SJCRH30 (cell line): ENCODE measurements at regions not wholly inside any gene's neighbourhood (a gene's known extent, or its start where the extent isn't known, plus 50 kb on each side); places are given as distances from the start of the nearest gene placed in this dataset.
"Not testable (repeated sequence)": the region's sequence is repeated elsewhere in the genome, so short reads cannot be mapped to it uniquely, and the experiment has no call there.

Experiments
- DNase-seq, 2 experiments: peaks; one replicate each; pipeline ENCODE4 v3.0.0-alpha.2; 2015 to 2020
- H3K27ac ChIP-seq: fragments of 250-450 bp; sonication (Bioruptor Pico); 2 replicates; pipeline ENCODE4 v1.5.1; 2020; ENCODE audit warnings: mild to moderate bottlenecking, moderate library complexity
- H3K27me3 ChIP-seq: fragments of 250-450 bp; sonication (Bioruptor Pico); 2 replicates; pipeline ENCODE4 v1.5.1; 2020; ENCODE audit warnings: mild to moderate bottlenecking, moderate library complexity
- H3K36me3 ChIP-seq: fragments of 250-450 bp; sonication (Bioruptor Pico); 2 replicates; pipeline ENCODE4 v1.5.1; 2020; ENCODE audit warnings: mild to moderate bottlenecking, moderate library complexity
- H3K4me1 ChIP-seq: fragments of 250-450 bp; sonication (Bioruptor Pico); 2 replicates; pipeline ENCODE4 v1.5.1; 2020; ENCODE audit warnings: mild to moderate bottlenecking, moderate library complexity
- H3K4me3 ChIP-seq: fragments of 250-450 bp; sonication (Bioruptor Pico); 2 replicates; pipeline ENCODE4 v1.5.1; 2020; ENCODE audit warnings: mild to moderate bottlenecking, moderate library complexity
- H3K9me3 ChIP-seq: fragments of 250-450 bp; sonication (Bioruptor Pico); replicated peaks from 2 replicates; pipeline ENCODE4 v1.5.1; 2020; ENCODE audit warnings: mild to moderate bottlenecking, moderate library complexity

DNA sequence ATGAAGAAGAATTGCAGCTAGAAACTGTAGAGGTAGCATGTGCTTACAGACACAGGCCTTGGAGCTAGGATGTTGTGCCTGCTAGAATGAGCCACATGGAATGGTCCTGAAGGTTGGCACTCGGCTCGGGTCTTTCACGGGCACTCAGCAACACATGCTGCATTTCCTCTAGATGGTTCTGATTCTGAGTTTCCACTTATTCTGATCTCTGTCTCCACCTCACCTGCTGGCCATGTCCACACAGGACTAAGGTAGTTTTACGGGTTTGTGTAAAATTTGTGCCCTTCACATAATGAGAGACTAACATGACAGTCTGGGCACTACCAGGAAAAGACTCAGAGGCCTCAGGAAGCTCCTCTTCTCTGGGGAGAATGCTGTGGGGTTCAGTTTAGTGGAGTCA lies 444.8 kb upstream of the MKI67 start:
- Histone ChIP-seq H3K36me3 (no peaks in the 10 kb centered on the region), H3K27me3 (no peaks in the 10 kb centered on the region), H3K27ac (no peak overlapping the region), H3K4me3 (no peak overlapping the region), H3K9me3 (no peaks in the 10 kb centered on the region), H3K4me1 (0 out of 2 replicates have a peak, but pooled peaks cover 2% of the 10 kb centered on the region)
- no peak for DNase-seq

GRCh38 chr10:128571745-128572144 lies 445.5 kb upstream of the MKI67 start:
- Histone ChIP-seq H3K4me1 (0 out of 2 replicates have a peak, but pooled peaks cover 2% of the 10 kb centered on the region), H3K27ac (no peak overlapping the region)

GRCh38 chr10:128572696-128573095 lies 446.5 kb upstream of the MKI67 start:
- no peak overlapping the region for H3K27ac ChIP-seq
- no peaks in the 10 kb centered on the region for H3K36me3 ChIP-seq
- DNase-seq, result no peak
- H3K27me3 ChIP-seq, result no peaks in the 10 kb centered on the region
- H3K9me3 ChIP-seq, result no peaks in the 10 kb centered on the region
- H3K4me1 ChIP-seq, result 0 out of 2 replicates have a peak, but pooled peaks cover 2% of the 10 kb centered on the region
- H3K4me3 ChIP-seq, result no peak overlapping the region

More at GRCh38 chr10:128571745-128572144, 445.5 kb upstream of the MKI67 start:
- Histone ChIP-seq H3K27me3 (no peaks in the 10 kb centered on the region), H3K36me3 (no peaks in the 10 kb centered on the region), H3K9me3 (no peaks in the 10 kb centered on the region), H3K4me3 (no peak overlapping the region)
- DNase-seq, result no peak

DNA sequence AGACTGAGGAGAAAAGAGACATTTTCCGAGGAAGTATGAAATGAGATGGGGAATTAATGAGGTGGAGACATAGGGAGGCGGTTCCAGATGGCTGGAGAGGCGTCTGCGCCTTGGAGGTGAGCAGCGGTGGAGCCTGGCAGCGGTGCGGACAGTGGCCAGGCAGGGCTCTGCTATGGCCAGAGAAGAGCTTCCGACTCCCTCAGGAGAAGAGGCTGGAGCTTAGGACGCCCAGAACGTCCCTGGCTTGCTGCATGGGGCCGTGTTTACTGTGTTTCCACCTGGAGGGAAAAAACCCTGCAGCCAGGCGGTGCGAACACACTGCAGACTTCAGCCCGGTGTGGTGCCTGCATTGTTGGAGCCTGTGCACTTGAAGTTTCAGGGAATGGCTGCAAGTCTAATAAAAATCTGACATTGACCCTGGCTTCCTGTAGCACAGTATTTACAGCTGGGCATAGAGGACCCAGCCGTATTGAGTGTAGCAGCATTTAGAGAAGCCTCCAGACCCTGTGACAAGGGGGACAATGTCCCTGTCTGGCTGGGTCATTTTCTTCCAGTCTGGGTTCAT lies 447.1 kb upstream of the MKI67 start:
- Histone ChIP-seq H3K27me3 (no peaks in the 10 kb centered on the region), H3K9me3 (no peaks in the 10 kb centered on the region), H3K27ac (no peak overlapping the region), H3K4me3 (no peak overlapping the region), H3K4me1 (0 out of 2 replicates have a peak, but pooled peaks cover 2% of the 10 kb centered on the region), H3K36me3 (no peaks in the 10 kb centered on the region)
- no peak for DNase-seq

GRCh38 chr10:128573986-128574385 lies 447.8 kb upstream of the MKI67 start:
- no peaks in the 10 kb centered on the region for H3K9me3 ChIP-seq
- no peak overlapping the region for H3K27ac ChIP-seq

DNA sequence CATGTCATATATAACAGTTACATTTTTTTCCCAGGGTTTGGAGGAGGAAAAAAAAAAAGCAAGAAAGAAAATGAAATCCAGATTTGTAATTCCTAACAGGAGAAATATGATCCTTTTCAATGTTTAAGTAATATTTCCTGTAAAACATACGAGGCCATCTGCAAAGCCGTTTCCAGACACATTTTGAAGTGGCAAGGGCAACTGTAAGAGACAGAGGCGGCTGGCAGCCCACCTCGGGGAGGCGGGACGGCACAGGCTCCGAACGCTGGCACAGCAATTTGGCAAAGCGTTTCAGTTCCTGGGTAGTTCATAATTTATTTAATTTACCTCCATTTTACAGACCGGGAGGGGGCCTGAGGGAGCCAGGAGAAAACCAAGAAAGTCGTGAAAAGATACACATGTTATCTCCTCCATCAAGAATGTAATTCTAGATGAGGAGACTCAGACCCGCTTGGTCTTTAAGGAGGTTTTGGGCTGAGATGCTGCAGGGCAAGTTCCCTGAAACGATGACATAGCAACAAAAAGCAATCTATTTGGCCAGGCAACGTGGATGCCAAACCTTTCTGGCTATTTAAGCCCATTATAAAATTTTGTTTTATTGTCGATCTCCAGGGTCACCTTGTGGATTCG lies 448.5 kb upstream of the MKI67 start:
- no peaks in the 10 kb centered on the region for H3K36me3 ChIP-seq
- H3K27me3 ChIP-seq, result no peaks in the 10 kb centered on the region
- no peaks in the 10 kb centered on the region for H3K4me1 ChIP-seq
- H3K4me3 ChIP-seq, result no peak overlapping the region
- no peak for DNase-seq
- H3K27ac ChIP-seq, result no peak overlapping the region
- H3K9me3 ChIP-seq, result no peaks in the 10 kb centered on the region

More at GRCh38 chr10:128573986-128574385, 447.8 kb upstream of the MKI67 start:
- H3K4me3 ChIP-seq, result no peak overlapping the region
- no peak for DNase-seq
- H3K27me3 ChIP-seq, result no peaks in the 10 kb centered on the region
- H3K36me3 ChIP-seq, result no peaks in the 10 kb centered on the region
- no peaks in the 10 kb centered on the region for H3K4me1 ChIP-seq

DNA sequence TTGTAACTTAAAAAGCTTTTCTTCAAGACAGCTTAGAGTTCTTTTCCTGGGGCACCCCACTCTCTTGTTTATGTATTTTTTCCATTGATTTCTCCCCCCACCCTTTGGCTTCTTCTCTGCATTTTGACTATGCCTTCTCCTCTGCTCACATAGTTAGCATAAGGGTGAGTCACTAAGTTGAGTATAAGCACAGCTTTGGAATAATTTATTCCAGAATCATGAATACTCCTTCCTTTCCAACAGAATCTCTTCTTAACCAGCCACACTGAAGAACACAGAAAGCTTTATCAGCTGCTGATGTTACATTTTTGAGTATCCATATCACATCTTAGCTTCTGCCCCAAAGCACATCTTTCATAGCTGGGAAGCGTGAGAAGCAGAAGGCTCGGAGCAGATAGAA lies 449.5 kb upstream of the MKI67 start:
- H3K36me3 ChIP-seq, result no peaks in the 10 kb centered on the region
- no peaks in the 10 kb centered on the region for H3K27me3 ChIP-seq
- H3K4me1 ChIP-seq, result no peaks in the 10 kb centered on the region
- H3K4me3 ChIP-seq, result no peak overlapping the region
- no peak overlapping the region for H3K27ac ChIP-seq
- DNase-seq, result no peak
- H3K9me3 ChIP-seq, result no peaks in the 10 kb centered on the region

GRCh38 chr10:128576336-128576735 lies 450.1 kb upstream of the MKI67 start:
- no peaks in the 10 kb centered on the region for H3K36me3 ChIP-seq
- H3K4me3 ChIP-seq, result no peak overlapping the region
- H3K27ac ChIP-seq, result no peak overlapping the region
- H3K4me1 ChIP-seq, result no peaks in the 10 kb centered on the region
- no peaks in the 10 kb centered on the region for H3K9me3 ChIP-seq
- H3K27me3 ChIP-seq, result no peaks in the 10 kb centered on the region
- DNase-seq, result no peak

DNA sequence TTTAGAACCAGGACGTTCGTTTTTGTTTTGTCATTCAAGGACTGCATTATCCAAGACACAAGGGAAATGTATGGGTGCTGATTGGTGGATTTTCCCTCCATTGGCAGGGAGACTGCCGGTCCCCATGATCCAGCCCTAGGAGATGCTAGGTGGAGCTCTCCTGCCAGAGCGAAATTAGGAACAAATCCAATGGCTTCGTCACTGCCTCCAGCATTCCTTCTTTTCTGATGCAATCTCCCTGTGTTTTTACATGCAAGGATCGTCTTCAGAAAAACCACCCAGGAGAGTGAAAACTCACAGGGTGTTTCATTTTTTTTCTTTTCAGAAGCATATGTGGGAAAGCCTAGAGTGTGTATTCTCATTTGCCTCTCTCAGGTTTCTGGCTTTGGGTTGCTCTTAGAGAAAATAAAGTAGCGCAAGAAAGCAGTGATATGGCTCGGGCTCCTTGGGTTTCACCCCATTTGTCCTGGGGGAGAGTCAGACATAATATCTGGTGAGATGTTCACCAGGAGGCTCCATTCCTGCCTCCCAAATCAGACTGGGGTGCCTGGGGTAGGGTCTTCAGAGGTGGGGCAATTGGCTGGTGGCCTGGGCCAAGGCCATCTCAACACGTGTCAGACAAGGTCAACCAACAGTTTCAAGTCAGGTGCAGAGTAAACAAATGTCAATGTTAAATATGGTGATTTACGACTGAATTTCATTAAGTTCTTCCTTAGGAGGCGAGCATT lies 450.9 kb upstream of the MKI67 start:
- Histone ChIP-seq H3K4me3 (no peak overlapping the region), H3K27me3 (no peaks in the 10 kb centered on the region), H3K27ac (no peak overlapping the region), H3K4me1 (no peaks in the 10 kb centered on the region), H3K36me3 (no peaks in the 10 kb centered on the region), H3K9me3 (no peaks in the 10 kb centered on the region)
- no peak for DNase-seq

- no peak for DNase-seq
- Histone ChIP-seq H3K4me3 (no peak overlapping the region), H3K36me3 (no peaks in the 10 kb centered on the region), H3K9me3 (no peaks in the 10 kb centered on the region), H3K27me3 (no peaks in the 10 kb centered on the region), H3K27ac (no peak overlapping the region), H3K4me1 (no peaks in the 10 kb centered on the region)
Measured at GRCh38 chr10:128577958-128578750, 451.9 kb upstream of the MKI67 start.

DNA sequence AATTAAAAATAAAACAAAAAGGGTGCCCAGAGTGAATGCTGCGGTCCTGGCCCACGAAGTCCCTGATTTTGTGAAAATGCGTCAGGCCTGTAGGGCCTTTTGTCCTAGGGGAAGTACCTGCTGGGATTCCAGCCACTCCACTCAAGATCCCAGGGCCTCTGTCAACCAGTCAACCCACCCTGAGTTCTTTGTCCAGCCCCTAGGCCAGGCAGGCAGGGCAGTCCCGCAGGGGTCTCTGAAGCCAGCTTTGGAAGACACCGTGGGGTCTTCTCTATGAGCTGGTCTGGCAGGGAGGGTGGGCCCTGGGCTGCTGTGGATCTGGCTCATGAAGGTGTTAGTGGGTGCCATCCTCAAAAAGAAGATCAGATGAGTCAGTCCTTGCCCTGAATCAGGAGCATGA lies 452.5 kb upstream of the MKI67 start:
- no peak for DNase-seq

DNA sequence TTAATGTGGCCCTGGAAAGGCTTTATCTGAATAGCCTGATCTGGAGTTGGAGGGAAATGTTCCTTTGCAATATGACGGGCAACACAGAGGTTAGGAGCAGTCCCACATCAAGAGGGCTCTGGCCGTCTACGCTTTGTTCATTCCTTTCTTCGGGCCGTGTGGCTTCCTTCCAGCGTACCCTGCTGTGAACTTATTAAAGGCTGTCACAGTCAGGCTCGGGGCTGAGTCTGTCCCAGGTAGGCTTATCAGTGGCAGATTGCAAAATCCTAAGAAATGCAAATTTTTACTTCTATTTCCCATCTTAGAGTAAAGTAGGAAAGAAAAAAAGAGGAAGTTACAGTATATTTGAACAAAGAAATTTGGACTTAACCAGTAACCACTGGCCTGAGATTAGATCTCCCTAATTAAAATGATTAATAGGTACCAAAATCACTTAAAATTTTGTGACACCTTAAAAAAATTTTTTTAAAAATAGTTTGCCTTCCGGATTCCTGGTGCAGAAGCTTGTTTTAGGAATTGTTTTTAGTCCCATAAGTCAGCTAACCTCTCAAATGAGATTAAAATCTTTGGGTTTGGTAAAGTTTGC lies 453.1 kb upstream of the MKI67 start:
- Histone ChIP-seq H3K4me1 (no peaks in the 10 kb centered on the region), H3K36me3 (no peaks in the 10 kb centered on the region), H3K27ac (no peak overlapping the region), H3K27me3 (no peaks in the 10 kb centered on the region), H3K9me3 (no peaks in the 10 kb centered on the region), H3K4me3 (no peak overlapping the region)
- DNase-seq, result no peak

More for the DNA sequence above, 452.5 kb upstream of the MKI67 start:
- no peaks in the 10 kb centered on the region for H3K9me3 ChIP-seq
- H3K27me3 ChIP-seq, result no peaks in the 10 kb centered on the region
- no peak overlapping the region for H3K27ac ChIP-seq
- H3K36me3 ChIP-seq, result no peaks in the 10 kb centered on the region
- no peak overlapping the region for H3K4me3 ChIP-seq
- no peaks in the 10 kb centered on the region for H3K4me1 ChIP-seq

- no peak for DNase-seq
- H3K27me3 ChIP-seq, result no peaks in the 10 kb centered on the region
- no peaks in the 10 kb centered on the region for H3K36me3 ChIP-seq
- H3K27ac ChIP-seq, result no peak overlapping the region
- no peak overlapping the region for H3K4me3 ChIP-seq
- H3K9me3 ChIP-seq, result no peaks in the 10 kb centered on the region
- no peaks in the 10 kb centered on the region for H3K4me1 ChIP-seq
Measured at GRCh38 chr10:128579901-128580300, 453.7 kb upstream of the MKI67 start.

- H3K27ac ChIP-seq, H3K4me1 ChIP-seq, DNase-seq, H3K36me3 ChIP-seq, H3K4me3 ChIP-seq, H3K27me3 ChIP-seq, H3K9me3 ChIP-seq: not testable (repeated sequence)
Measured at GRCh38 chr10:128583125-128583524, 456.9 kb upstream of the MKI67 start.
